ENCODE measurements at regions not wholly inside any gene's neighbourhood (a gene's known extent, or its start where the extent isn't known, plus 50 kb on each side); places are given as distances from the start of the nearest gene placed in this dataset.

- no peak for TF ChIP-seq RCOR1 (conservative IDR thresholded peaks at IDR 0.05; ENCODE audit: low read depth, low read length)
- TF ChIP-seq BCL11A (IDR thresholded peaks at IDR 0.05; ENCODE audit: low read depth, low read length): no peak
- TF ChIP-seq SUPT20H (IDR thresholded peaks at IDR 0.05; ENCODE audit: borderline replicate concordance, control insufficient read depth, low read depth, low read length): no peak
- no peak for TF ChIP-seq SMAD1 (IDR thresholded peaks at IDR 0.05; ENCODE audit: low read depth, partially characterized antibody)
Observed at GRCh38 chr2:217711188-217711587, 291.6 kb downstream of the TNS1 start (continued).

- Histone ChIP-seq H3K36me3 (ENCODE audit: control insufficient read depth in 2 of 2, insufficient read depth in 2 of 2, low read length in 1 of 2) (no peaks in the 10 kb centered on the region), H3K27ac (ENCODE audit: control insufficient read depth, insufficient read depth) (no peak overlapping the region), H3K9ac (ENCODE audit: control insufficient read depth, insufficient read depth, low read length) (no peak overlapping the region), H4K20me1 (ENCODE audit: control insufficient read depth, insufficient read depth) (no peaks in the 10 kb centered on the region), H3K4me1 (ENCODE audit: control insufficient read depth, insufficient read depth, low read length) (no peaks in the 10 kb centered on the region), H3K4me2 (ENCODE audit: control insufficient read depth, insufficient read depth) (no peak overlapping the region), H3K79me2 (ENCODE audit: control insufficient read depth, insufficient read depth, low read length) (no peaks in the 10 kb centered on the region), H3K4me3 (no peak overlapping the region), H2AFZ (ENCODE audit: control insufficient read depth, low read depth, low read length) (no peak overlapping the region), H3K9me3 (replicated peaks; ENCODE audit: control insufficient read depth, insufficient read depth, low read length) (no peaks in the 10 kb centered on the region; the same call in 2 of the 3 replicates), H3K27me3 (replicated peaks in 1 of 2; ENCODE audit: control insufficient read depth in 2 of 2, insufficient read depth in 2 of 2, low read length in 1 of 2) (peaks cover 0 to 3% of the 10 kb centered on the region in 2 experiments; a peak in 3 of 4 replicates)
- ChIA-PET POLR2A (no interaction called here), CTCF (interaction anchor here (2.4 kb wide), 1 partner anchor 60 kb away, joined by 9 read pairs; no protein-coding TSS in a partner anchor), SMC1A (ENCODE audit: uncharacterized antibody, unreplicated experiment) (interaction anchor here (1.3 kb wide), 1 partner anchor 59 kb away, joined by 4 read pairs; no protein-coding TSS in a partner anchor), RAD21 (ENCODE audit: unreplicated experiment) (interaction anchor here (1.1 kb wide), 1 partner anchor 60 kb away, joined by 3 read pairs; no protein-coding TSS in a partner anchor)
- no TSS peak for BruUV-seq (replicated peaks)
- intact Hi-C loops (cut with micrococcal nuclease; ENCODE audit: unreplicated experiment) (no loop called here), in situ Hi-C loops (cut with MboI) (loop anchor here (5.0 kb wide), 1 partner anchor 1033 kb away; no protein-coding TSS in a partner anchor)
- ATAC-seq (no peak), DNase-seq (ENCODE audit: low read depth, low spot score) (no peak), FAIRE-seq (no peak)
- 33% methylated on average over 1 of the region's 1 CpG for WGBS (ENCODE audit: insufficient coverage, insufficient replicate concordance, low lambda C conversion rate, missing lambda C conversion rate)
- TF ChIP-seq TCF3 (IDR thresholded peaks at IDR 0.05; ENCODE audit: borderline replicate concordance, insufficient read depth, low read depth, low read length) (no peak), CREM (IDR thresholded peaks at IDR 0.05; ENCODE audit: low read depth) (no peak), E4F1 (IDR thresholded peaks at IDR 0.05; ENCODE audit: borderline replicate concordance, partially characterized antibody) (no peak), E2F8 (IDR thresholded peaks at IDR 0.05; ENCODE audit: low read depth, partially characterized antibody) (no peak), ETV6 (conservative IDR thresholded peaks at IDR 0.05 in 1 of 2, IDR thresholded peaks at IDR 0.05 in 1 of 2; ENCODE audit: borderline replicate concordance in 1 of 2, low read depth in 1 of 2) (no peak), HSF1 (IDR thresholded peaks at IDR 0.05; ENCODE audit: low read depth, low read length) (no peak), CHD4 (IDR thresholded peaks at IDR 0.05) (no peak), GATAD2B (conservative IDR thresholded peaks at IDR 0.05; ENCODE audit: low read depth) (no peak), PAX8 (IDR thresholded peaks at IDR 0.05) (no peak)
- TF ChIP-seq, protein P1, sequence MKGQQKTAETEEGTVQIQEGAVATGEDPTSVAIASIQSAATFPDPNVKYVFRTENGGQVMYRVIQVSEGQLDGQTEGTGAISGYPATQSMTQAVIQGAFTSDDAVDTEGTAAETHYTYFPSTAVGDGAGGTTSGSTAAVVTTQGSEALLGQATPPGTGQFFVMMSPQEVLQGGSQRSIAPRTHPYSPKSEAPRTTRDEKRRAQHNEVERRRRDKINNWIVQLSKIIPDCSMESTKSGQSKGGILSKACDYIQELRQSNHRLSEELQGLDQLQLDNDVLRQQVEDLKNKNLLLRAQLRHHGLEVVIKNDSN (IDR thresholded peaks at IDR 0.05; ENCODE audit: borderline replicate concordance, extremely low read length, insufficient read depth, low read depth, low read length): no peak
Observed at GRCh38 chr2:217710211-217710765, 292.5 kb downstream of the TNS1 start.

Data from GM12878 (cell line).